NCI-H446 (cell line): ENCODE measurements at regions not wholly inside any gene's neighbourhood (a gene's known extent, or its start where the extent isn't known, plus 50 kb on each side); places are given as distances from the start of the nearest gene placed in this dataset.
"Not testable (repeated sequence)": the region's sequence is repeated elsewhere in the genome, so short reads cannot be mapped to it uniquely, and the experiment has no call there.

ENCODE experiments used
- DNase-seq, 2 experiments: peaks; one replicate each; lab custom pipeline; 2025; lab: John Stamatoyannopoulos, UW

DNA sequence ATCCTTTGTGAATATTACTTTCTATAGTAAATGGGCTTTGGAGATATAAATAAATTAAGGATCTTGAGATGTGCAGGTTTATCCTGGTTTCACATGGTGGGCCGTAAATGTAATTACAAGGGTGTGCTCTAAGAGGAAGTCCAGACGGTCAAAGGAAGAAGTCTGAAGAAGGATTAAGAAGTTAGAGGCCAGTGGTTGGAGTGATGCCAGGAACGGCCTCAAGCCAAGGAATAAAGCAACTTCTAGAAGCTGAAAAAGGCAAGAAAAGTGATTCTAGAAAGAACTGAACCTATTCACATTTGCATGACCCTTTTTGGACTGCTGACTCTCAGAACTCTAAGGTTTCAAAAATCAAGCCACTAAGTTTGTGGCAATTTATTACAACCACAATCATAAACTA lies 981.3 kb upstream of the ALCAM start:
- no peak for DNase-seq

DNA sequence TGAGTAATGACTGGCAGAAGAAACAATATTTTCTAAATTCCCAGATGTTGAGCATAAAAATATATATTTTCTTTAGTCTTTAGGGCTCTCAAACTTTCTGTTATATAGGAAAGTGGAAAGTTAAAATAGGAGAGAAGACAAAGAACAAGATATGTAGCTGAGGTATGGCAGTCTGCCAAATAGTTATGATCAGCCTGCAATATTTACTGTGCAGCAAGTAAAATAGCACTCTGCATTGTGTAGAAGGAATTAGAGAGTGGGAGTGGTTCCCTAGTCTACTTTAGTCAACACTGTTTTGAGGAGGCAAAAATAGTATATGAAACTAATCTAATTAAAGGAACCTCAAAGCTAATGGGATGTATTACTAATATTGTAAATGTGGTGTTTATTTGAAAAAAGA lies 978.1 kb upstream of the ALCAM start:
- DNase-seq = no peak

GRCh38 chr3:104392327-104392726 lies 974.4 kb upstream of the ALCAM start:
- DNase-seq = no peak

DNA sequence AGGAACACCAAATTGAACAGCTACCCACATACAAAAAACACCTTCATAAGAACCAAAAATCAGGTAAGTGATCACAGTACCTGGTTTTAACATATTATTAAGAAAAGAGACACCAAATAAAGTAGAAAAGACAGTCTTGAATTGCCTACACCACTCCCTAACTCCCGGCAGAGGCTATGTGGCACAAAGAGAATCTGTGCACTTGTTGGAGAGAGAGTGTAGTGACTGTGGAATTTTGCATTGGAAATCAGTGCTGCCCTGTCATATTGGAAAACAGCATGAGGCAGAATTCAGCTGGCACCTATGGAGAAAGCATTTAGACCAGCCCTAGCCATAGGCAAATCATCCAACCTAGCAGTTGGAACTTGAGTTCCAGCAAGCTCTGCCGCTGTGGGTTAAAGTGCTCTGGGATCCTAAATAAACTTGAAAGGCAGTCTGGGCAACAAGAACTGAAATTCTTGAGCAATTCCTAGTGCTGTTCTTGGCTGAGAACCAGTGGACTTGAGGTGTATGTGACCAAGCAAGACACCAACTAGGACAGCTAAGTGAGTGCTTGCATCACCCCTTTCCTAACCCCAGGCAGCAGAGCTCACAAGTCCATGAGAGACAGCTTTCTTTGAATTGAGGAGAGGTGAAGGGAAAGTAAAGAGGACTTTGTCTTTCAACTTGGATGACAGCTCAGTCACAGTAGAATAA lies 969.6 kb upstream of the ALCAM start:
- no peak for DNase-seq

DNA sequence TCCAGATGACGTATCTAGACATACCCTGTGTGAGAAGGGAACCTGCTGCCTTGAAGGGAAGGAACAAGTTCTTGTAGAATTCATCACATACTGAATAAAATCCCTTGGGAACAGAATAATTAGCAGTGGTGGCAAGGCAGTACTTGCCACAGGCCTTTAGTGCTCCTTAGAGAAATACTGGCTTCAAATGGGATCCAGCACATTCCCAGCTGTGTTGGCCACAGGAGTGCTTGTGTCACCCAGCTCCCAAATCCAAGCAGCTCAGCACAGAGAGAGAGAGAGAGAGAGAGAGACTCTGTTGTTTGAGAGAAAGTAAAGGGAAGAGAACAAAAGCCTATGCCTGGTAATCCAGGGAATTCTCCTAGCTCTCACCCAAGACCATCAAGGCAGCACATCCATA lies 969.0 kb upstream of the ALCAM start:
- no peak for DNase-seq

DNA sequence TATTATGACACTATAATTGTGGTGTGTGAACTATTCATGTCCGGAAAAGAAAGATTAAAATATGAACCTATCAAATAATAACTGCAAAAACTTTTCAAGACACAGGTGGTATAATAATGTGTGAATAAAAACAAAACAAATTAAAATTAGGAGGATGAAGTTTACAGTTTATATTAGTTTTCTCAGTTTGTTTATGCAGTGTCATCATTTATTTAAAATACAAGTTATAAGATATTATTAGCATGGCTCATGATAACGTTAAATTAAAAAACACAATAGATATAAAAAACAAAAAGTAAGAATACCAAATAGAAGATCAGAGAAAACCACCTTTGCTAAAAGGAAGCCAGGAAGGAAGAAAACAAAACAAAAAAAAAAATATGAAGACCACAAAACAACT lies 963.8 kb upstream of the ALCAM start:
- no peak for DNase-seq

- DNase-seq = peak in 1 of 2 experiments; percentile 11
Measured at GRCh38 chr3:104411757-104412156, 955.0 kb upstream of the ALCAM start.

GRCh38 chr3:104412608-104413580 lies 953.8 kb upstream of the ALCAM start:
- peak in 1 of 2 experiments; percentile 8 for DNase-seq

GRCh38 chr3:104428337-104428925 lies 938.3 kb upstream of the ALCAM start:
- DNase-seq = no peak

- no peak for DNase-seq
Measured at GRCh38 chr3:104429727-104430126, 937.0 kb upstream of the ALCAM start.

- DNase-seq = no peak
Measured at GRCh38 chr3:104436506-104436905, 930.2 kb upstream of the ALCAM start.

DNA sequence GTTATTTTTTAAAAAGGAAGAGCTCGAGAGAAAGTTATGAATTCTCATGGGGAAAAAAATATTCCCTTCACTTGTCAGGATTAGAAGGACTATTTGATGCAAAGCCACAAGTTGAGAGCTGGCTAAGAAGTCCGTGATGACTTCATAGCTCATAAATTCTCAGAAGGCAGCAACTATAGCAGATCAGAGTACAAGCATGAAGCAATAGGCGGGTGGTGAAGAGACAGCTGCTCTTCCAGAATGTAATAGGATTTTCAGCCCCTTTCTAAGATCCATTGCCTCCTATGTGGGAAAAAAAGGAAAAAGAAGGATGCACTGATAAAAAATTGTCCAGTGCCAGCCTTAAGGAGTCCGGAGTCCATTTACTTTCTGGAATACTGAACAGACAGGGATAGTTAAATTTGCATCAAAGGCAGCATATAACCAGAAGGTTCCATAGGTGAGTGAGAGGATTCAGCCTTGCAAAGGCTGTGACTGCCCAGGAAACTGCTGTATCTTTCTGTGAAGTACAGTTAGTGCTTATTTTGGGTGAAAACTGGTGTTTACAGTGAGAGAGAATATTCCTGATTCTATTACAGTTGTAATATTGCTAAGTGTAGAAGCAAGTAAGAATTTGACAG lies 929.5 kb upstream of the ALCAM start:
- no peak for DNase-seq

DNA sequence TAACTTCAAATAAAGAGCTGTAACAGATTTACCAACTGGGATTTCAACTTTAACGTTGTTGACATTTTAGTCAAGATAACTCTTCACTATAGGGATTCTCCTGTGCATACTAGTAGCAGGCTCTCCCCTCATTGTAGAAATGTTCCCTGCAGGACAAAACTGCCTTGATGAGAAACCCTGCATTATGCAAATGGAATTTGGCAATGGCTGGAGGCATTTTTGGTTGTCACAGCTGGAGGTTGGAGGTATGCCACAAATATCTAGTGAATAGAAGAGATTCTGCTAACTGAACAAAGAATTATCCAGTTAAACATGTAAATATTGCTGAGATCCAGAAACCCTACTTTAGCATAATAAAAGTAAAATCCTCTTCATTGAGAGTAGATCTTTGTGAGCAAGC lies 928.8 kb upstream of the ALCAM start:
- peak in 1 of 2 experiments; percentile 21 for DNase-seq

DNA sequence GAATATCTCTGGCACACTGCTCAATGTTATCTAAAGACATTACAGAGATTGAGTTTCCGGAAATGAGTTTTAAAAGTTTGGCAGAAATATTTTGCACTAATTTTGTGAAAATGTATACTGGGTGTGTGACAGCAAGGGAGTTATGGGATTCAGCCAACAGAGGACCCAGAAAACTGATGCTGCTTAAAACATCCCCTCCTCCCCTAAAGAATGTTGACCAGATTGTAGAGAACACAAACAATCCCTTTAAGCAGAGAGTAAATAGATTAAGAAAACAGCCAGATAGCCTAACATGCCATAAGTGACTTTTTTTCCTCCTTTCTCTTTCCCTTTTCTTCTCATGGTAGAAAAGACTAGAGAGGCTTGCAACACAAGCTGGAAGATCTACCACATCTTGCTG lies 928.0 kb upstream of the ALCAM start:
- no peak for DNase-seq

DNA sequence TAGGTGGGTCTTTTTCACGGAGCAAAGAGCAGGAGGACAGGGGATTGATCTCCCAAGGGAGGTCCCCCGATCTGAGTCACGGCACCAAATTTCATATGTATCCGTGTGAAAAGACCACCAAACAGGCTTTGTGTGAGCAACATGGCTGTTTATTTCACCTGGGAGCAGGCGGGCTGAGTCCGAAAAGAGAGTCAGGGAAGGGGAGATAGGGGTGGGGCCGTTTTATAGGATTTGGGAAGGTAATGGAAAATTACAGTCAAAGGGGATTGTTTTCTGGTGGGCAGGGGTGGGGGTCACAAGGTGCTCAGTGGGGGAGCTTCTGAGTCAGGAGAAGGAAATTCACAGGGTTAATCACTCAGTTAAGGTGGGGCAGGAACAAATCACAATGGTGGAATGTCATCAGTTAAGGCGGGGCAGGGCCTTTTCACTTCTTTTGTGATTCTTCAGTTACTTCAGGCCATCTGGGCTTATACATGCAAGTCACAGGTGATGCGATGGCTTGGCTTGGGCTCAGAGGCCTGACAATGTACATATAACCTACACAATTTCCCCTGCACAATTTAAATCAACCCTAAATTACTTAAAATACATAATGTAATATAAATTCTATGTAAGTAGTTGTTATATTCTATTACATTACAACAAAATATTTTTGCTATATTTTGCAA lies 921.3 kb upstream of the ALCAM start:
- DNase-seq = not testable (repeated sequence)

GRCh38 chr3:104447681-104448080 lies 919.0 kb upstream of the ALCAM start:
- no peak for DNase-seq

- DNase-seq = no peak
Measured at GRCh38 chr3:104452697-104453096, 914.0 kb upstream of the ALCAM start.

DNA sequence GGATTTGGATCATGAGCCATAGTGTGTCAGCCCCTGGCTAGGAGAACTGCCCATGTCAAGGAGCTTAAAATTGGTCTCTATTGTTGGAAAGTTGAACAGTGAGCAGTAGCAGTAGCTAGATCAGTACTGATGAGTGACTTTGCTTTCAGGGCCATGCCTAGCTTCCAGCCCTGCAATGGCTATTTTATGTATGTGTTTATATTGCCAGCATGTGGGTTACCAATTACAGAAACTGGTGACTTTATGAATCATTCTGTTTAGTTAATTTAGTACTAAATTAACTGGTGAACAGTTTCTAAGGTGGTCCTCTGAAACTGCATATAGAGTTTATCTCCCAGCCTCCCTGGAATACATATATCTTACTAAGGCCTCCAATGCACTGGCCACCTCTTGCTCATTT lies 908.1 kb upstream of the ALCAM start:
- no peak for DNase-seq

- peak in 1 of 2 experiments; percentile 16 for DNase-seq
Measured at GRCh38 chr3:104460477-104461406, 906.0 kb upstream of the ALCAM start.

- no peak for DNase-seq
Measured at GRCh38 chr3:104461431-104461830, 905.3 kb upstream of the ALCAM start.

DNA sequence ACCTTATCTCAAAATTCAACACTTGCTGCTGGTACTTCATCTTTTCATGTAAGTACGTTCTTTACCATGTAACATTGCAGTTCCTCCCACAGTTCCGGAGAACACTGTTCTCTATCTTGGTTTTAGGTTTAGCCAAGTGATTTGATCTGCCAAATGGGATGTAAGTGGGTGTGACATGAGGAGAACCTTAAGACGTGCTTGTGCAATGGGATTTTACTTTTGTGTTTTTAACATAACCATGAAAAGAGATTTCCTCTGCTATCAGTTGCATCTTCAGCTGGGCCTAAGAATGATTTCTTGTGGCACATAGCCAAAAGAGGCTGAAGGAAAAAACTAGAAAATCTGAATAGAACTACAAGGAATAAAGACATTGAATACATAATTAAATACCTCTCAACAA lies 894.5 kb upstream of the ALCAM start:
- DNase-seq = no peak
